Smooth muscle cell (in vitro differentiated cells): ENCODE measurements at regions not wholly inside any gene's neighbourhood (a gene's known extent, or its start where the extent isn't known, plus 50 kb on each side); places are given as distances from the start of the nearest gene placed in this dataset.

ENCODE experiments used
- DNase-seq: peaks from one replicate; lab custom pipeline; 2025; ENCODE audit not compliant: unreplicated experiment; lab: John Stamatoyannopoulos, UW
- H2AFZ ChIP-seq: fragments of 200-600 bp; sonication (generic); 2 replicates; pipeline ENCODE4 v1.6.0; 2016; ENCODE audit warnings: antibody characterized with exemption, low read depth, mild to moderate bottlenecking
- H3F3A ChIP-seq: fragments of 200-600 bp; sonication (generic); 2 replicates; pipeline ENCODE4 v1.6.0; 2017; ENCODE audit warnings: antibody characterized with exemption, low read depth
- H3K27ac ChIP-seq: fragments of 200-600 bp; sonication (generic); 2 replicates; pipeline ENCODE4 v1.5.1; 2016; ENCODE audit warnings: low read depth, mild to moderate bottlenecking
- H3K27me3 ChIP-seq: fragments of 200-600 bp; sonication (generic); 2 replicates; pipeline ENCODE4 v1.6.1; 2016; ENCODE audit warnings: low read depth, mild to moderate bottlenecking
- H3K36me3 ChIP-seq: fragments of 200-600 bp; sonication (generic); 2 replicates; pipeline ENCODE4 v1.5.1; 2016; ENCODE audit warnings: low read depth
- H3K4me1 ChIP-seq: fragments of 200-600 bp; sonication (generic); 2 replicates; pipeline ENCODE4 v1.5.1; 2016; ENCODE audit warnings: low read depth
- H3K4me2 ChIP-seq: fragments of 200-600 bp; sonication (generic); 2 replicates; pipeline ENCODE4 v1.6.0; 2016; ENCODE audit warnings: mild to moderate bottlenecking
- H3K4me3 ChIP-seq: fragments of 200-600 bp; sonication (generic); 2 replicates; pipeline ENCODE4 v1.5.1; 2016; ENCODE audit warnings: mild to moderate bottlenecking
- H3K79me2 ChIP-seq: fragments of 200-600 bp; sonication (generic); 2 replicates; pipeline ENCODE4 v1.6.0; 2016; ENCODE audit warnings: low read depth, mild to moderate bottlenecking
- H3K9ac ChIP-seq: fragments of 200-600 bp; sonication (generic); 2 replicates; pipeline ENCODE4 v1.6.0; 2016; ENCODE audit warnings: low read depth
- H3K9me3 ChIP-seq: fragments of 200-600 bp; sonication (generic); replicated peaks from 2 replicates; pipeline ENCODE4 v1.5.1; 2016; ENCODE audit warnings: low read depth
- H4K20me1 ChIP-seq: fragments of 200-600 bp; sonication (generic); 2 replicates; pipeline ENCODE4 v1.6.0; 2016; ENCODE audit warnings: low read depth
- CTCF ChIP-seq: fragments of 200-600 bp; sonication (generic); IDR thresholded peaks from 2 replicates; pipeline ENCODE4 v1.5.1; 2017; ENCODE audit warnings: borderline replicate concordance, mild to moderate bottlenecking, antibody characterized with exemption; ENCODE audit not compliant: insufficient read depth, poor library complexity, severe bottlenecking
- WGBS: methylation state at CpG from one replicate; pipeline ENCODE4 v1.1.7; 2016; ENCODE audit warnings: low lambda C conversion rate; 5-methylcytosine and 5-hydroxymethylcytosine counted together

GRCh38 chr10:47224546-47225218, 75.3 kb upstream of the GDF10 start:
- 66% methylated on average over 2 of the region's 2 CpGs for WGBS
- Histone ChIP-seq H3K4me2 (no peak overlapping the region), H3K27me3 (no peaks in the 10 kb centered on the region), H3K4me3 (no peak overlapping the region), H3K4me1 (no peaks in the 10 kb centered on the region), H3K79me2 (no peaks in the 10 kb centered on the region), H2AFZ (no peak overlapping the region), H4K20me1 (no peaks in the 10 kb centered on the region), H3K36me3 (no peaks in the 10 kb centered on the region), H3K27ac (no peak overlapping the region), H3F3A (no peaks in the 10 kb centered on the region), H3K9ac (no peak overlapping the region), H3K9me3 (no peaks in the 10 kb centered on the region)
- DNase-seq: no peak
- TF ChIP-seq CTCF: no peak

- Histone ChIP-seq H2AFZ (no peak overlapping the region), H3K4me3 (no peak overlapping the region), H3K9ac (no peak overlapping the region), H3K79me2 (no peaks in the 10 kb centered on the region), H3K27me3 (no peaks in the 10 kb centered on the region), H3K36me3 (no peaks in the 10 kb centered on the region), H3K4me1 (no peaks in the 10 kb centered on the region), H3K9me3 (no peaks in the 10 kb centered on the region), H3K27ac (no peak overlapping the region), H4K20me1 (no peaks in the 10 kb centered on the region), H3F3A (no peaks in the 10 kb centered on the region), H3K4me2 (no peak overlapping the region)
- TF ChIP-seq CTCF: no peak
- DNase-seq: no peak
- 85% methylated on average over 8 of the region's 8 CpGs for WGBS
Measured at GRCh38 chr10:47225219-47225927, 74.6 kb upstream of the GDF10 start.

GRCh38 chr10:47225928-47226645, 73.9 kb upstream of the GDF10 start:
- no peaks in the 10 kb centered on the region for H4K20me1 ChIP-seq
- H3K36me3 ChIP-seq: no peaks in the 10 kb centered on the region
- no peaks in the 10 kb centered on the region for H3K27me3 ChIP-seq
- DNase-seq: no peak
- H3K4me3 ChIP-seq: no peak overlapping the region
- H3F3A ChIP-seq: no peaks in the 10 kb centered on the region
- no peak overlapping the region for H3K27ac ChIP-seq
- TF ChIP-seq CTCF: no peak
- no peak overlapping the region for H3K9ac ChIP-seq
- no peak overlapping the region for H3K4me2 ChIP-seq
- H3K9me3 ChIP-seq: no peaks in the 10 kb centered on the region
- no peaks in the 10 kb centered on the region for H3K4me1 ChIP-seq
- no peaks in the 10 kb centered on the region for H3K79me2 ChIP-seq
- H2AFZ ChIP-seq: no peak overlapping the region
- 92% methylated on average over 8 of the region's 8 CpGs for WGBS
